CD4-positive, alpha-beta T cell treated with Interferon alpha-2 for 1 hour (primary cell): ENCODE measurements at regions not wholly inside any gene's neighbourhood (a gene's known extent, or its start where the extent isn't known, plus 50 kb on each side); places are given as distances from the start of the nearest gene placed in this dataset.
"Not testable (repeated sequence)": the region's sequence is repeated elsewhere in the genome, so short reads cannot be mapped to it uniquely, and the experiment has no call there.

Source experiments
- DNase-seq, 2 donors: peaks; one replicate each; pipeline ENCODE4 v3.0.0-alpha.2; 2020 to 2022

DNA sequence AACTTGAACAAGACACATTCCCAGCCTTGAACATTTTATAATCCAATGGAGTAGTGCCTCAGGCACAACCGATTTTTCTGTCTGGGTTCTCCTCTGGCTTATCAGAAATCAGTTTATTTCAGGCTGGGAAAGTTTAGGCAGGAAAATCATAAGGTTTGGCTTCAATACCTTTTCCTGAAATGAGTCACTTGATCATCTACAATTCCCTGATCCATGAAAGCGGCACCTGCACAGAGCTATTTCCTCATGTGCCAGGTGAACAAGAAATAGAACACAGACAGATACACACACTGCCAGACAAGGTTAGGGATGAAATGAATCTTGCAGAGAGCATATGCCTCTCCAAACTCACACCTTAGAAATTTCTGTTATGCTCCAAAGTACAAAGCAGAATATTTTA is 106.7 kb upstream of the OR9G4 start:
- no peak for DNase-seq

DNA sequence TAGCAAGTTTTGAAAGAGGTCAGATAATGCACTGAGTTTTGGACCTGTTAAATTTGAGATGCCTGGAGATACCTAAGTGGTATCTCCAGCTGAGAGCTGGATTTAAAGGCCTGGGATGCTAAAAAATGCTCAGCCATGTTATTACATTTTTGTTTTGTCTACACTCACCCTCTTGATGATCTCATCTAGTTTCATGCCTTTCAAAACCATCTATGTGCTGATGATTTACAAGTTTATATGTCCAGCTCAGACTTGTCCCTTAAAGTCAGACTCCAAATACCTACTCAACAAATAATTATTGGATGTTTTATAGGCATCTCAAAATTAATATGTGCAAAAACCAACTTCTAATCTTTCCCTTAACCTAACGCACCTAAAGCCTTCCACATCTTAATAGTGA is 103.6 kb upstream of the OR9G4 start:
- no peak for DNase-seq

DNA sequence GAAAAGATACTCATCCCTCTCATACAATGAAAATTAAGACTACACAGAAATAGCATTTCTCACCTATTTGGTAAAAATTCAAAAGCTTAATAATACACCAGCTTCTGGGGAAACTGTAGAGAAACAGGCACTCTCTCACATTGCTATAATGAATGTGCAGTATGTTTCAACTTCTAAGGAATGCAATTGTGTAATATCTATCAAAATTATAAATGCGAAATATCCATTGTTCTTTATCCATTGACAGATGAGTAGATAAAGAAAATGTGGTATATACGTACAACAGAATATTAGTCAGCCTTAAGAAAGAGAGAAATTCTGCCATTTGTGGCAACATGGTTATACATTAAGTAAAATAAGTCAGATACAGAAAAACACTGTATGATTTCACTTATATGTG is 101.4 kb upstream of the OR9G4 start:
- DNase-seq: no peak

DNA sequence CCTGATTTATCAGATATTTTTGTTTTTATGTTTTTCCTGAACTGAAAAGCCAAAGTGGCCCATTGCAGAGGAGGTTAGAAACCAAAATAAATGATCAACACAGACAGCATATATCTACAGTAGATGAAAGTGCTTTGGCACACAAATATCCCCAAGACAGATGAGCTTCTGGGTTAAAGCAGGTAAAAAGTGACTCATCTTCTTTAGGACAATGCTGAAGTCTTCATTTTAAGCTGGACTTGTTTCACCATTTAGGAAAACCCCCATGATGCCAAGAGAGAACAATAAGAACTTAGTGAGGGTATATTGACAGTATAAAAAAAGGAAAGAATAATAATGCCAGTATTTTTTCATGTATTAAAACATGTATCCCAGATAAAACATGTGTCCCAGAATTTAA is 100.8 kb upstream of the OR9G4 start:
- DNase-seq: no peak

DNA sequence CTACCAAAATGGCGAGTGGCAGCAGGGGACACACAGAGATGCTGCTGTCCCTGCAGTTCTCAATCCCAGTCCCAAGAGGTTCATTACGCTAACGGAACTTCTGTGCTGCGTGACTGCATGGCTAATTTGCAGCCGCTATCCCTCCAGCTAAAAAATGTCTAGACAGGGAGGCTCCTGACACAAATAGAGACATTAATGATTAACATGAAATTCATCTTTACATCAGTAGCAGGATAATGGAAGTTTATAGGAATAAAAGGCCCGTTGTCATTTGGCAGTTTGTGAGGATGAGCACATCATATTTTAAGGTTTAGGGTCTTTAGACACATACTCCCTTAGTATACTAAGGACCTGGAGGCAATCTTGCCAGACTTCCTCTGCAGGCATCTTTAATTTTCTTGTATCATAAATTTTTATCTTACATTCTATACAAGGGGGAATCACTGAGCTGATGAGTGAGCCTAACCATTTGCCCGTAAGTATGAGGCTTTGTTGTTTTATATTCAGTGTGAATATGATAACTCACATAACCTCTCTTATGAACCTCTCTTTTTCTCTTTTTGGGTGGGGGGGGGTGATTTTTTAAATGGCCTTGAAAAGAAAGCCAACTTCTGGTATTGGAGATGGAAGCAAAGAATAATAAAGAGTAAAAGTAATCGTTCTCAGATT is 99.8 kb upstream of the OR9G4 start:
- DNase-seq: no peak

DNA sequence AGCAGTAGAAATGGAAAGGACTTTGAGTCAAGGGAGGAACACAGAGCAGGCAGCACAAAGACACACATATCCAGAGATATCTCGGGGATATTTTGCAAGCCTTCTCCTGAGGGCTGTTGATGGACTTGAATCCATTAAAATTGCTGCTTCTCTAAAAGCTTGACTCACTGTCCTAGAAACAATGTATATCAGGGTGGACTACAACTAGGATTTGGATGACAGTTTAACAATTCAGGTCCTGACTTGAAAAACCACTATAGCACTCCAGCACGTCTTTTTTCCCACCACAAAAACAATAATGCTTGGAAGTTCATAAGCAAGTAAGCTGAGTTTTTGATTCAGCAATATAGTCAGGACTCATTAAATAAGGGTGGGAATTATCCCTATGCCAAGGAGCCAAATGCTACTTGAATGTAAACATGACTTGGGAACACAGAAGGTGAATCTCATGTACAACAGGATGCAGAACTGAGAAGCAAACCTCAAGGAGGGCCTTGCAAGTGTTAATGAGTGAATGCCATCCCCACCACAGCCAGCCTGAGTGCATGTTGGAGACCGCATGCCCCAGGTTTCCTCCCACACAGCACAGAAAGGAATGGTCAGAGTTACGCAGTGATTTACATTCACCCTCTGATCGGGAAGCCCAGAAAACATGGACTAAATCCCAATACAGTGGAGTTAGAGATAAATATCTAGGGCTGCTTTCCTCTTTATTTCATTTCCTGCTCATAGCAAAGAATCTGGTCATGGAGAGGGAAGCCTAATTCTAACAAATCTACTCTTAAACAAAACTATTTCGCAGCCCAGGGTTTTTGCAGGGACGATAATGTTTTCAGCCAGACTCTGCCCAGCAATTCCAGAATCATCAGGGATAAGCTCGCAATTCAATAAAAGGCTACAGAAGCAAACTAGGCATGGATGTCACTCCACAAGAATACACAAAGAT is 98.4 kb upstream of the OR9G4 start:
- no peak for DNase-seq

DNA sequence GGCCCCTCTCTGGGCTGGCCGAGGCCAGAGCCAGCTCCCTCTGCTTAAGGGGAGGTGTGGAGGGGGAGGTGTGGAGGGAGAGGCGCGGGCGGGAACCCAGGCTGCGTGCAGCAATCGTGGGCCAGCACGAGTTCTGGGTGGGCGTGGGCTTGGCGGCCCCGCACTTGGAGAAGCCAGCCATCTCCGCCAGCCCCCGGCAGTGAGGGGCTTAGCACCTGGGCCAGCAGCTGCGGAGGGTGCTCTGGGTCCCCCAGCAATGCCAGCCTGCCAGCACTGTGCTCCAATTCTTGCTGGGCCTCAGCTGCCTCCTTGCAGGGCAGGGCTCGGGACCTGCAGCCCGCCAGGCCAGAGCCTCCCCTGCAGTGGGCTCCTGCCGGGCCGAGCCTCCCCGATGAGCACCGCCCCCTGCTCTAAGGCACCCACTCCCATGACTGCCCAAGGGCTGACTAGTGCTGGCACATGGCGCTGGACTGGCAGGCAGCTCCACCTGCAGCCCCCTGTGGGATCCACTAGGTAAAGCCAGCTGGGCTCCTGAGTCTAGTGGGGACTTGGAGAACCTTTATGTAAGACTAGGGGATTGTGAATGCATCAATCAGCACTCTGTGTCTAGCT is 96.7 kb upstream of the OR9G4 start:
- DNase-seq: no peak

DNA sequence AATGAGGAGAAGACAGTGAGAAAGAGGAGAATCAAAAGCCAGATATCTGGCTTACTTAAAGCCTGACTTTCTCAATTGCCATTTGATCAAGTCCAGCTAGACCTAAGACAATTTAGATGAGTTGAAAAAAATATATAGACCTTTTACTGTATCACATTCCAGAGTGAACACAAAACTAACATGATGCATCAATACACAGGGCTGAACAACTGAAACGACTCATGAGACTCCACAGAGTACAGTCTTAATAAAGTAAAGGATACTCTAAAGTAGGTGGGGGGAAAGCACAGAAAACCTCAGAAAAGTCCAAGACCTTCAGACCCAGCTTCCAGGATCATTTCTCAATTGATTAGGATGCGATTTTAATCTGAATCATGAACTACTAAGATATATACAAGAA is 95.3 kb upstream of the OR9G4 start:
- no peak for DNase-seq

DNA sequence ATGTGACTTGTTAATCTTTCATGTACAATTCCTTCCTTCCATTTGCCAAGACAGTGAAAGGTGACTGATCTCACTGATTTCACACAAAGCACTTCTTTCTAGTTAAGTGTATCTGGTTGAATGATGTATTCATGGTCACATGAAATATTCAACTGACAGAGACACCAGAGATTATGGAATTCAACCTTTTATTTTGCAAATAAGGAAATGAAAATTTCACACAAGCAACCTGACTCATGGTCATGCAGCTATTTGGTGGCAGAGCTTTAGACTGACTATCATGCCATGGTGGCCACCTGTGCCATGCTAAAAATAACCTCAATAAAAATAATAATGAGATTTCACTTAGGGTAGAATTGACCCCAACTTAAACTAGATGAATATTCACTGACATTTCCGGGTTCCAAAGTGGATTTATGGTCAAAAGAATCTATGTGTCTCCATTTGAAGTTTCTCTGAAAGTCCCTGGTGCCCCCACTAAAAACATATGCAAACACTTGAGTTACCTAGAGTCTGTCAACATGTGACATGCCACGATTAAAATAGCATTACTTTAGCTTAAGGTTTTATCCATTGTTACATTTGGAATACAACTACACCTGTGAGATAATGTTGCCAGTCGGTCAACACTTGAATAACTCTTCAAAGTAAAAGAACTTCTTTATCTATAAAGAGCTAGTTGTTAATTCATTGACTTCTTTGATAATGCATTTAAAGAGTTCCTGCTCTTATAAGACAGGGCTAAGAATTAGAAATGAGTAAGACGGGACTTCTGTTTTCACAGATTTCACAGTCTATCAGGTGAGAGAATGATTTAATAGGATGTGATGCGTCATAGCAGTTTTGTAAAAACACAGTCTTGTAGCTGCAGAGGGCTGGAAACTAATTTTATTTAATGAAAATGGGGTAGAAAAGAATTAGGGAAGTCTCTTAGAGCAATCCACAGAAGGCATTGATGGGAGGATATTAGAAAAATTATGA is 94.6 kb upstream of the OR9G4 start:
- DNase-seq: no peak

DNA sequence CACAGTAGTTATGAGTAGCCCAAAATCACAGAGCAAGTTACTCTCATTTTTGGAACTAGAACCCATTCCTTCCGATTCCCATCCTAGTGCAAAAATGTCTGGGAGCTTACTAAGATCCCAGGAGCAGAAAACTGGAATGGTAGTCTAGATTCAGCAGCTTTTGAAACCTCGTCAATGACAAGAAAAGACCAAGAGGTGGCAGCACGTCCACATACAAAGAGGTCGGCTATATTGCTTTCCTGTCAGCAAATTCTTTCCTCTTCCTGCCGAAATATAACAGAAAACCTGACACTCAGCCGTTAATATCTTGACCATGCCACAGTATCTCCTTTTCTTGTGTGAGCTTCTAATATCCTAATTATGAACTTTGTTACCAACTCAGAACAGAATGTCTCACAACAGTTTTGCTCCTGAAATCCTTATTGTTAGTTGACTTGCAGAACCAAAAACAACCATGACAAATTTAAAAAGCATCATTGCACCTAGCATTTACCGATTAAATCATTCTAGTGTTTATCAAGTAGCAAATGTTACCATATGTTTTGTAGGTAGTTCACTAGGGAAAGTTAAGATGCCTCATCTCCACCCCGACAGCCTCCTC is 92.8 kb upstream of the OR9G4 start:
- peak in 1 of 2 donors; percentile 4 for DNase-seq

DNA sequence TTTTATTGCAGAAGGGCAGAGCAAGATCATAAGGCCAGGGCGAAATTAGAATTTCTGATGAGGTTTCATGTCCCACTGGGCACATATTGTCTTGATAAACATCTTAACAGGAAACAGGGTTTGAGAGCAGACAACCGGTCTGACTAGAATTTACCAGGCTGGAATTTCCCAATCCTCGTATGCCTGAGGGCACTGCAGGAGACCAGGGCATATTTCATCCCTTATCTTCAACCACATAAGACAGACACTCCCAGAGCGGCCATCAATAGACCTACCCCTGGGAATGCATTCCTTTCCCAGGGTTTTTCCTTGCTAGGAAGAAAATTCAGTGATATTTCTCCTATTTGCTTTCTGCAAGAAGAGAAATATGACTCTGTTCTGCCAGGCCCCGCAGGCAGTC is 78.9 kb upstream of the OR9G4 start:
- DNase-seq: not testable (repeated sequence)

DNA sequence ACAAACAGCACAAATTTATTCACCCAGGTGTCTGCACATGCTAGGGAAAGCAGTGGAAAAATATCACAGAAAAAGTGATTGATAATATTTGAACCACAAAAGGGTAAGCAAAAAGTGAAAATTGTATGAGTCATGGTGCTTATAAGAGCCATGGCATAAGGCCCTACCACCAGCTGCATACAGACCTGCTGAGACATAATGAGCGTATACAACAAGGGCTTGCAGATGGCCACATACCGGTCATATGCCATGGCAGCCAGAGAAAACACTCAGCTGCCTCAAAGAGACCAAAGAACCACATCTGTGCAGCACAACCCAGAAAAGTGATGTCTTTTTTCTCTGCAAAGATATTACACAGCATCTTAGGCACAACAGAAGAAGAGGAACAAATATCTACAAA is 71.4 kb upstream of the OR9G4 start:
- DNase-seq: no peak

DNA sequence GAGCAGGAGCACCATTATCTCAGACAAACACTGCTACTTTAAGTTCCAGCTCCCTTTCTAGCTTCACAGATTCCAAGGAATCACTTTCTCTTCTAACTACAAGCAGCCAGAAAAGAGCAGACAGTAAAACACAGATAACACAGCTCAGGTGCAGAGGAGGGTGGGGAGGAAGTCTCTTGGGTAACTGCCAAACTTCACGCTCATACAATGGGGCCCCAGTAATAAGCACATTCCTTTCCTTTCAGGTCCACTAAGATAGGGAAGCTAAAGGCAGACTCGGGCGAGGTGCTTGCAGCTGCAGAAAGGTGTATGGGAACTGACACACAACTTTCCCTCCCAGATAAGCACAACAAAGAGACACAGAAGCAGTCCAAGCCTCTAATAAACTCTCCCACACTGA is 69.2 kb upstream of the OR9G4 start:
- no peak for DNase-seq

DNA sequence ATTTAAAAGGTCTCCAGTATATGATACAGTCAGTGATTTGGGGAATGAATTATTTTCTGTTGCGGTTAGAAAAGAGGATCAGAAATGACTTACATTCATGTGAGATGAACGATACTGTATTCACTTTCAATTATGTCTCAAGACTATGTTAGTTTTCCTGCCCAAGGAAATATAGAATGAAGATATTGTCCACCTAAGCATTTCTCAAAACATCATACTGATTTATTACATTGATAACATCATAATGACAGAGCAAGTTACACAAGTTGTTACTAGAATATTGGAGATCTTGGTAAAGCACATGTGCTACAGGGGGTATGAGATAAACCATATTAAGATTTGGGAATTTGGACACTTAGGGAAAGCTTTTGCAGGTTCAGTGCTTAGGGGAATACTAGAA is 67.8 kb upstream of the OR9G4 start:
- no peak for DNase-seq

DNA sequence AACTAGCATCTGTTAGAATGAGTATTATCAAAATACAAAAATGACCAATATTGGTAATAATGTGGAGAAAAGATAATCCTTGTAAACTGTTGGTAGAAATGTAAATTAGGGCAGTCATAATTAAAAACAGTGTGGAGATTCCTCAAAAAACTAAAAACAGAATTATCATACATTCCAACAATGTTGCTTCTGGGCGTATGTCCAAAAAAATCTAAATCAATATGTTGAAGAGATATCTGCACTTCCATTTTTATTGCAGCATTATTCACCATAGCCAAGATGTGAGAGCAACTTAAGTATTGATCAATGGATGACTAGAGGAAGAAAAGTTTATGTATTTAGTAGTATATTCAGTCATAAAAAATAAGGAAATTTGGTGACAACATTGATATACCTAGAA is 59.8 kb upstream of the OR9G4 start:
- DNase-seq: no peak

DNA sequence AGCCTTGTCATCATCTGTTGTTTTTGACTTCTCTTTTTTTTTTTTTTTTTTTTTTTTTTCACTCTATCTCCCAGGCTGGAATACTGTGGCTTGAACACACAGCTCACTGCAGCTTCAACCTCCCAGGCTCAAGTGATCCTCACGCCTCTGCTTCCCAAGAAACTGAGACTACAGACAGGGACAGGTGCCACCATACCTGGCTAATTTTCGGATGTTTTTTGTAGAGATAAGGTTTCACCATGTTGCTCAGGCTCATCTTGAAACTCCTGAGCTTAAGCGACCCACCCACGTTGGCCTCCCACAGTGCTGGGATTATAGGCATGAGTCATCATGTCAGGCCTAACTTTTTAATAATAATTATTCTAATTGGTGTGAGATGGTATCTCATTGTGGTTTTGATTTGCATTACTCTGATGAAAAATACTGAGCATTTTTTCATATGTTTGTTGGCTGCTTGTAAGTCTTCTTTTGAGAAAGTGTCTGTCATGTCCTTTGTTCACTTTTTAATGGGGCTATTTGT is 51.3 kb upstream of the OR9G4 start:
- DNase-seq: no peak
